Activated naive CD8-positive, alpha-beta T cell treated with anti-CD3 and anti-CD28 coated beads, Interleukin-2, amount 10 ng/mL, durations not matched to agents 7 days and 5 days (primary cell): ENCODE measurements at regions not wholly inside any gene's neighbourhood (a gene's known extent, or its start where the extent isn't known, plus 50 kb on each side); places are given as distances from the start of the nearest gene placed in this dataset.
"Not testable (repeated sequence)": the region's sequence is repeated elsewhere in the genome, so short reads cannot be mapped to it uniquely, and the experiment has no call there.

Experiments
- ATAC-seq: fragments of 150-1000 bp; cut with Tn5 transposase; one replicate; pipeline ENCODE4 v1.10.0; 2021; ENCODE audit warnings: low read depth, moderate library complexity
- POLR2A ChIA-PET: fragments of 350-600 bp; sonication (Branson Sonifier 250); formaldehyde crosslinking; loops from one replicate; lab custom pipeline; 2021; ENCODE audit warnings: antibody characterized with exemption; lab: Charles Lee
- DNase-seq: peaks from one replicate; pipeline ENCODE4 v3.0.0; 2021
- H3K27ac Mint-ChIP-seq: one replicate; pipeline ENCODE4 v1.8.0; 2022; ENCODE audit warnings: mild to moderate bottlenecking, mixed read lengths
- H3K27me3 Mint-ChIP-seq: one replicate; pipeline ENCODE4 v1.8.0; 2022; ENCODE audit warnings: mild to moderate bottlenecking, moderate library complexity, mixed read lengths
- H3K36me3 Mint-ChIP-seq: one replicate; pipeline ENCODE4 v1.8.0; 2021; ENCODE audit warnings: mild to moderate bottlenecking, mixed read lengths
- H3K4me1 Mint-ChIP-seq: one replicate; pipeline ENCODE4 v1.8.0; 2021; ENCODE audit warnings: mixed read lengths
- H3K4me3 Mint-ChIP-seq: one replicate; pipeline ENCODE4 v1.8.0; 2022; ENCODE audit warnings: mild to moderate bottlenecking, moderate library complexity, mixed read lengths
- H3K9me3 Mint-ChIP-seq: one replicate; pipeline ENCODE4 v1.8.0; 2021; ENCODE audit warnings: mixed read lengths

DNA sequence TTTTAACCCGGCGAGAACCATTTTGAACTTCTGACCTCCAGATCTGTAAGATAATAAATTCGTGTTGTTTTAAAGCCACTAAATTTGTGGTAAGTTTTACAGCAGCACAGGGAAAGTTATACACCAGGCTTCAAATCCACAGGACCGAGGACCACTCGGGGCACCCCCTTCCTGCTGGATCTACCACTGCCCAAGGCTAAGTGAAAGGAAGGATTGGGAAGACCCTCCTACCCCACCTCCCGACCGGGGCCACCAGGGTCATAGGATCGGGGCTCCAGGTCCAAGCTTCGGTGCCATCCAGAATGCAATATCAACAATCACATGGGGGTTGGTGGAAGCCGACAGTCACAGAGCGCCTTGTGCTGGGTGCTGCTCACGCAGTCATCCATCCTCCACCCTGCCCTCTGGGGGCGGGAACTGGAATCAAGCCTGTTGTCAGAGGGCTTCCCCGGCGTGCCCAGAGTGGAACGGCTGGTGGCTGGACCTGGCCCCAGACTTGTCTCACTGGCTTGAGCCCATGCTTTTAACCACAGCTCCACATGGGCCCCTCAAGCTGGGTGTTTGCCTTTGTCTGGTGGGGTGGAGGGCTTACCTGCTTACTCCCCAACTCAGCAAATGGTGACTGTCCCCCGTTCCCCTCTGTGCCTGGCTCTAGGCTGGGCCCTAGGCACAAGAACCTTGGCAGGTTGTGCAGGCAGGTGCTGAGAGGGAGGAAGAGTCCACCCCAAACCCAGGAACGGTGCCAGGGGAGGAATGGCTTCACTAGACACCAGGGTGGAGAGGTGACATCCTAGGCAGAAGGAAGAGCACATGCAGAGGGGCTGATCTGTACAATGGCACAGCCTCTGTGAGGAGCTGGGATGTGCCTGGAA lies 180.3 kb upstream of the RTL1 start:
- POLR2A ChIA-PET, result no interaction called here
- ATAC-seq (no peak), DNase-seq (no peak)
- no peaks in the 10 kb centered on the region for H3K36me3 Mint-ChIP-seq
- H3K9me3 Mint-ChIP-seq, result no peaks in the 10 kb centered on the region
- no peaks in the 10 kb centered on the region for H3K4me1 Mint-ChIP-seq
- no peak overlapping the region for H3K27ac Mint-ChIP-seq
- peaks cover 31% of the 10 kb centered on the region for H3K27me3 Mint-ChIP-seq
- H3K4me3 Mint-ChIP-seq, result no peak overlapping the region

DNA sequence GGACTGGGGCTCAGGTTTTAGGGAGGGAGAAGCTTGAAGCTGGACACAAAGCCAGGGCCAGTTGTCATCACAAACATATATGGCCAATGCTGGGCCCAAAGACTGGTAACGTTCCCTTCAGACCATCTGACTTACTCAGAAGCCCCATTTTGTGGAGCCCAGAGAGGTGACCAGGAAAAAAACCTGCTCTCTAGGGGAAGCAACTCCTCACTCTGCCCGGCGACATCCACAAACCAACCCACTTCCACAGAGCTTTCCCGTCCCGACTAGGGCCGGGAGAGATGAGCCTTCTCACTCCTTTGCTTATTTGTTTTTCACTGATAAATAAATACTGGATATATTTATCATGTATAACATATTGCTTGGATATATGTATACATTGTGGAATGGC lies 180.9 kb upstream of the RTL1 start:
- DNase-seq (no peak), ATAC-seq (no peak)
- H3K4me3 Mint-ChIP-seq, result no peak overlapping the region
- H3K9me3 Mint-ChIP-seq, result no peaks in the 10 kb centered on the region
- H3K27ac Mint-ChIP-seq, result no peak overlapping the region
- POLR2A ChIA-PET, result no interaction called here
- no peaks in the 10 kb centered on the region for H3K36me3 Mint-ChIP-seq
- no peaks in the 10 kb centered on the region for H3K4me1 Mint-ChIP-seq
- H3K27me3 Mint-ChIP-seq, result peaks cover 27% of the 10 kb centered on the region

DNA sequence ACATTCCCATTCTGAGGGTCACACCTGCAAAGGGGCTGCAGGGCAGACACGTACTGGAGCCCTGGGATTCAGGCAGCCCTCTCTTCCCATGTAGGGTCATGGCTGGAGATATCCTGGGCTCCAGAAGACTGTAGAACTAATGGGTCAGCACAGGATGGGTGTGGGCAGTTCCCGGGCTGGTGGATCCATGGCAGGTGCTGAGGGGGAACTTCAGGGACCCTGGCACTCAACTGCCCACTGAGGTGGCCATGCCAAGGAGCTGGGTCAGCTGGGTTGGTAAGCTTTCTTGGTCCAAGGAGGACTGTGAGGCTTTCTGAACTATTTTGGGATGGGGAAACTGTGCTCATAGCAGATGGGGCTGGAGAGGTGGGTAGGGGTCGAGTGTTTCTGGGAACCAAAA lies 183.4 kb upstream of the RTL1 start:
- H3K4me1 Mint-ChIP-seq, result no peaks in the 10 kb centered on the region
- POLR2A ChIA-PET, result no interaction called here
- no peak for DNase-seq

DNA sequence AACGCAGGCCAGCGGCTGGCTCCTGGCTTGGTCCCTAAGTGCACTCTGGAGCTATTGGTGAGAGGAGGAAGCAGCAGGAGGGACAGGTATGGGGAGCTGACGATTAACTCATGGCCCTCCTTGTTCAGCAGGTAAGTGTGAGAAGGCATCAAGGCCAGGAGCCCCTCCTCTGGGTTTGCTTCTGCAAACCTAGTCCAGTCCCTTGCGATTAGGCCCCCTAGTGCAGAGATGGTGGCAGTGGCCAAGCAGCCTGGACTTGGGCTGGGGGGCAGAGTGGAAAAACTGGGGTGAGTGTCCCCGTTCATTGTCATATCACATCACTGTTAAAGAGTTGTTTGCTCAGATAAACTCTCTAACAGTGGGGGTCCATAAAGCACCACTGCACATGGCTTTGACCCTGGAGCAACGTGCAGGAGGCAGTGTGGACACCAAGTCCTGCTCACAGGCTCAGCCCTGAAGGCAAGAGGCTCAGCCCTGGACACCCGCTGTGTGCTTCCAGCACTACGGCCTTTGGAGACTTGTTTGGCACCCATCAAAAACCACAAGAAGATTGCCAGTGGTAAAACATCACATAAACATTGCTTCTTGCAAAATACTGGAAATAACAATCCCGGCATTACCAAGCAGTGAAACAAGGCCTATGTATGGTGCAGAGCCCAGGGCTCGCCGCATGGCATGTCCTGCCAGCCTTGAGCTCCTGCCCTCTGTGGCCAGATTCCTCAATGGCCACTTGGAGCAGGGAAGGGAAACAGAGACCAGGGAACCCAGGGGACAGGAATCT lies 184.3 kb upstream of the RTL1 start:
- Mint-ChIP-seq H3K4me3 (no peak overlapping the region), H3K36me3 (no peaks in the 10 kb centered on the region), H3K9me3 (no peaks in the 10 kb centered on the region), H3K4me1 (no peaks in the 10 kb centered on the region), H3K27me3 (peaks cover 19% of the 10 kb centered on the region), H3K27ac (no peak overlapping the region)
- DNase-seq (peak; percentile 9), ATAC-seq (no peak)
- POLR2A ChIA-PET, result no interaction called here

More for the DNA sequence above, 183.4 kb upstream of the RTL1 start:
- H3K4me3 Mint-ChIP-seq, result no peak overlapping the region
- no peak overlapping the region for H3K27ac Mint-ChIP-seq
- no peak for ATAC-seq
- no peaks in the 10 kb centered on the region for H3K9me3 Mint-ChIP-seq
- H3K36me3 Mint-ChIP-seq, result no peaks in the 10 kb centered on the region
- H3K27me3 Mint-ChIP-seq, result peaks cover 15% of the 10 kb centered on the region

DNA sequence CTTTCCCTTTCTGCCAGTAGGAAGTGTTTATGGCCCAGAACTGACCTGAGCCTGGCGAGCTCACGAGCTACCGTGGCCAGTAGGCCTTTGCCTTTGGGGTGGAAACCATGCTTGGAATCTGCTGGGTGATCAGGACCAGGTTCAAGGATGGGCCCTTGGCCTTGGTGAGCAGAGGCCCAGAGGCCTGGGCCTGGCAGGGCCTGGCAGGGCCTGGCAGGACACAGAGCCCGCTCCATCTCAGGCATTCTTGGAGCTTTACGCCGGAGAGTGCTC lies 184.8 kb upstream of the RTL1 start:
- H3K27ac Mint-ChIP-seq, result no peak overlapping the region
- ATAC-seq, result no peak
- H3K9me3 Mint-ChIP-seq, result no peaks in the 10 kb centered on the region
- H3K4me1 Mint-ChIP-seq, result no peaks in the 10 kb centered on the region
- no peak overlapping the region for H3K4me3 Mint-ChIP-seq
- POLR2A ChIA-PET, result no interaction called here
- H3K27me3 Mint-ChIP-seq, result peaks cover 23% of the 10 kb centered on the region
- peak; percentile 15 for DNase-seq
- H3K36me3 Mint-ChIP-seq, result no peaks in the 10 kb centered on the region

DNA sequence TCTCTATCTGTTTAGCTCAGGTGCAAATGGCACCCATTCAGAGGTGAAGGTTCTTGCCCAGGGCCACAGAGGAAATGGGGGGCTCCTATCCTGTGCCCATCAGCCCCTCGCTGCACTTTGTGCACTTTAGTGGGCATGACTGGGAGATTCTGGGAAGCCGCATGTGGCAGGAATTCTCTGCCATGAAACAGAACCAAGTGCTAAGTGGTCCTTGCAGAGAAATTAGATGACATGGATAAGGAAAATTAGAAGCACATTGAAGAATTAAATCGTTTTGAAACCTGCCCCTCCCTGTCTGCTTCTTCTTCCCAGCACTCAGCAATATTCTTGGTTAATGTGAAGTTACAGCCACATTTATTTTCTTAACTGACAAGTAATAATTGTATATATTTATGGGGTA lies 185.2 kb upstream of the RTL1 start:
- Mint-ChIP-seq H3K27me3 (peaks cover 23% of the 10 kb centered on the region), H3K4me1 (no peaks in the 10 kb centered on the region), H3K9me3 (no peaks in the 10 kb centered on the region), H3K4me3 (no peak overlapping the region), H3K27ac (no peak overlapping the region), H3K36me3 (no peaks in the 10 kb centered on the region)
- DNase-seq, result no peak
- POLR2A ChIA-PET, result no interaction called here
- ATAC-seq, result no peak

DNA sequence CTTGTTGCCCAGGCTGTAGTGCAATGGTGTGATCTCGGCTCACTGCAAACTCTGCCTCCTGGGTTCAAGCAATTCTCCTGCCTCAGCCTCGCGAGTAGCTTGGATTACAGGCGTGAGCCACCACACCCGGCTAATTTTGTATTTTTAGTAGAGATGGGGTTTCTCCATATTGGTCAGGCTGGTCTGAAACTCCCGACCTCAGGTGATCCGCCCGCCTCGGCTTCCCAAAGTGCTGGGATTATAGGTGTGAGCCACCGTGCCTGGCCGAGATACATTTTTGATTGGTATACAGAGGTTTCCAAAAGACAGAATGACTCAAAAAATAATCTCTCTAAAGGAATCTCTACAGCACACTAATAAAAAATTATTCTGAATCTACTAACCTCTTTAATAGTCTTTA lies 187.0 kb upstream of the RTL1 start:
- DNase-seq, H3K9me3 Mint-ChIP-seq, ATAC-seq, H3K36me3 Mint-ChIP-seq, H3K27ac Mint-ChIP-seq, POLR2A ChIA-PET, H3K4me1 Mint-ChIP-seq, H3K4me3 Mint-ChIP-seq: not testable (repeated sequence)
- peaks cover 25% of the 10 kb centered on the region for H3K27me3 Mint-ChIP-seq

DNA sequence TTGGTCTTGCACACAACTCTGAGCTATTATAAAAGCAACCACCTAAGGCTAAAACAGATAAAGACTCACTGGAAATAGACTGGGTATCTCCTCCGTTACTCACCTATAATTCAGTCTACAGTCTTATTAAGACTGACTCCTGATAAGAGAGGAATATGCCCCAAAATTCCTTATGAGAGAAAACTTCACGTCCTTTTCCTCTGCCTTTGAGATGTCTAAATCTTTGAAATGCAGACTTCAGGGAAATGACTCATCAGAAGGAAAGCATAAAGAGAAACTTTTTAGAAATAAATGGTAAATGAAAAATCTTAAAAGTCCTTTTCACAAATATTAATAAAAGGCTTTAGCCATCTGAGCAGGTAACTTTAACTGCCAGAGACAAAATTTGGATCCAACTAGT lies 187.5 kb upstream of the RTL1 start:
- Mint-ChIP-seq H3K27me3 (peaks cover 20% of the 10 kb centered on the region), H3K27ac (no peak overlapping the region), H3K9me3 (no peaks in the 10 kb centered on the region), H3K4me1 (no peaks in the 10 kb centered on the region), H3K36me3 (no peaks in the 10 kb centered on the region), H3K4me3 (no peak overlapping the region)
- POLR2A ChIA-PET, result no interaction called here
- no peak for DNase-seq
- no peak for ATAC-seq

DNA sequence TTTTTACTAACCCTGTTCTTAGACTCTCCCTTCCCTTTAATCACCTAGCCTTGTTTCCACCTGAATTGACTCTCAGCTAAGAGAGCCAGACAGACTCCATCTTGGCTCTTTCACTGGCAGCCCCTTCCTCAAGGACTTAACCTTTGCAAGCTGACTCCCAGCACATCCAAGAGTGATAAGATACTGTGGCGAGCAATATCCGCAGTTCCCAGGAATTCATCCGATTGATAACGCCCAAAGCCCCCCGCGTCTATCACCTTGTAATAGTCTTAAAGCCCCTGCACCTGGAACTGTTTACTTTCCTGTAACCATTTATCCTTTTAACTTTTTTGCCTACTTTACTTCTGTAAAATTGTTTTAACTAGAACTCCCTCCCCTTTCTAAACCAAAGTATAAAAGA lies 191.4 kb upstream of the RTL1 start:
- H3K4me1 Mint-ChIP-seq, ATAC-seq, H3K4me3 Mint-ChIP-seq, H3K27ac Mint-ChIP-seq, H3K36me3 Mint-ChIP-seq, H3K9me3 Mint-ChIP-seq, POLR2A ChIA-PET, DNase-seq: not testable (repeated sequence)
- H3K27me3 Mint-ChIP-seq, result peaks cover 48% of the 10 kb centered on the region

DNA sequence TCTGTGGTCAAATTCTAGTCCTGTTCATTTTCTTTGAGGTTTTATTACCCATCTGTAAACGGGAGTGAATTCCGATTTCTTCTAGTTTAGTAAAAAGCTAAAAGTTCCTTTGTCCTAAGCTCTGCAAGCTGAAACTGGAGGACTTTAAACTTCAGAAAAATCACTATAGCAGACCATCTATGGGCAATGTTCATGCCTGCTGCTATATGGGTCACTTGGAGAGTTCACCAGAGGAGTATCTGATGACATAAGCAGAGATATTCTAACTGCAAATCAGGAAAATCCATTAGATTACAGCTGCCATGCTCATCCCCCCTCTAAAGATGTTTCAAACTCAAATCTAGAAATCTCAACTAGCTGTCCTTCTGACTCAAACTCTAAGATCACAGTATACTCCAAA lies 193.0 kb upstream of the RTL1 start:
- H3K27me3 Mint-ChIP-seq, result peaks cover 40% of the 10 kb centered on the region
- ATAC-seq, result no peak
- DNase-seq, result no peak
- H3K9me3 Mint-ChIP-seq, result peaks cover 2% of the 10 kb centered on the region
- peaks cover 2% of the 10 kb centered on the region for H3K4me1 Mint-ChIP-seq
- H3K27ac Mint-ChIP-seq, result no peak overlapping the region
- H3K4me3 Mint-ChIP-seq, result no peak overlapping the region
- H3K36me3 Mint-ChIP-seq, result no peaks in the 10 kb centered on the region
- POLR2A ChIA-PET, result no interaction called here

DNA sequence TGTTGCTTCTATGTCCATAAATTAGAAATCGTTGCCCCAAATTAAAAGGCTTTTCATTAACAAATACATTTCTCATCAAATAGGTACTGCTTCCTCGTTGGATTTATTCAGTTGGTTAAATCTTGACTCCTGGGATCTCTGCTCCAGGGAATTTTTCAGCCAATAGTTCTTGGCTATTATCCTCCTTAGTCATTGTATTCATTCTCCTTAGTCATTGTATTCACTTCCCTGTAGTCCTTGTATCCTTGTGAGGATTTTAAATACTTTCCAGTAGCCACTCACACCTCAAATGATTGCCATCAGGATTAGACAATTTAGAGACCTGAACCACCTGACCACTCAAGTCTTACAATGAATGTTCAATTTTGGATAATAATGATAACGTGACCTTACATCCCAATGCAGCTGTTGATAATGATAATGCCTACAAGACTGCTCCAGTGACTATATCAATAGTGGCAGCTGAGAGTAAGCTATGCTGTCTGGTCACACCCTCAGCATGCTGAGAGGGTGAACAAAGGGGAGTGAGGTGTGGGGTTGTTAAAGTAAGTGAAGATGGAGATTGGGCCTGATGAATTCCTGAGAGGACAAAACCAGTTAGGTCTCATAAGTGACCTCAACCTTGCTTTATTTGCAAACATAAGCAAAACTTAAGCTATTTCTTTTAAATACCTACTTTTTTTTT lies 193.7 kb upstream of the RTL1 start:
- POLR2A ChIA-PET, result no interaction called here
- Mint-ChIP-seq H3K4me1 (peaks cover 2% of the 10 kb centered on the region), H3K9me3 (peaks cover 2% of the 10 kb centered on the region), H3K4me3 (no peak overlapping the region), H3K27me3 (peaks cover 40% of the 10 kb centered on the region), H3K36me3 (no peaks in the 10 kb centered on the region), H3K27ac (no peak overlapping the region)
- DNase-seq (no peak), ATAC-seq (no peak)

DNA sequence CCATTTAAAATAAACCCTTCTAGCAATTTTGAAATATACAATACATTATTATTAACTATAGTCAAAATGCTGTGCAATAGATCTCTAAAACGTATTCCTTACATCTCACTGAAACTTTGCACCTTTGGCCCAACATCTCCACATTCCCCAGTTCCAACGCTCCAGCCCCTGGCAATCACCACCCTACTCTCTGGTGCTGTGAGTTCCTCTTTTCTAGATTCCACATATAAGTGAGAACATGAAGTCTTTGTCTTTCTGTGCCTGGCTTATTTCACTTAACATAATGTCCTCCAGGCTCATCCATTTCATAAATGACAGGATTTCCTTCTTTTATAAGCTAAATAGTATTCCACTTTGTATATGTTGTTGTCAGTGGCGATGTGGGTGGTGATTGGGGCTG lies 194.7 kb upstream of the RTL1 start:
- Mint-ChIP-seq H3K27ac (no peak overlapping the region), H3K4me1 (peaks cover 2% of the 10 kb centered on the region), H3K27me3 (peaks cover 33% of the 10 kb centered on the region), H3K9me3 (peaks cover 2% of the 10 kb centered on the region), H3K4me3 (no peak overlapping the region), H3K36me3 (no peaks in the 10 kb centered on the region)
- ATAC-seq, result no peak
- POLR2A ChIA-PET, result no interaction called here
- no peak for DNase-seq

DNA sequence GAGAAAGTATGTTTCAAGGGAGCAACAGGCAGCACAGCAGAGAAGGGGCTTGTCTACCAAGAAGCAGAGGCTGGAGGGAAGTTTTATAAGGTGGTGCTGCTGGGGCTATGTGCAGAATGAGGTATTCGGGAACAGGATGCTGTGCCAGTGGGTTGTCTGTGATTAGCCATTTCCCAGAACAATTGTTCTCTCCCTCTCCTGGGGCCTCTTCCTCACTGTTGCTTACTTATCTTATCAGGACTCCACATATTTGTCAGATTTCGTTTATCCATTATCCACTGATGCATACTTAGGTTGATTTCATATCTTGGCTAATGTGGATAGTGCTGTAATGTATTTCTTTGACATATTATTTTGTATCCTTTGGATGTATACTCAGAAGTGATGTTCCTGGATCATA lies 195.1 kb upstream of the RTL1 start:
- H3K27me3 Mint-ChIP-seq, result peaks cover 33% of the 10 kb centered on the region
- no peak overlapping the region for H3K4me3 Mint-ChIP-seq
- H3K9me3 Mint-ChIP-seq, result peaks cover 2% of the 10 kb centered on the region
- POLR2A ChIA-PET, result no interaction called here
- H3K27ac Mint-ChIP-seq, result no peak overlapping the region
- DNase-seq (no peak), ATAC-seq (no peak)
- peaks cover 2% of the 10 kb centered on the region for H3K4me1 Mint-ChIP-seq
- H3K36me3 Mint-ChIP-seq, result no peaks in the 10 kb centered on the region
